Type B pancreatic cell (in vitro differentiated cells): ENCODE measurements at regions not wholly inside any gene's neighbourhood (a gene's known extent, or its start where the extent isn't known, plus 50 kb on each side); places are given as distances from the start of the nearest gene placed in this dataset.

Experiments
- DNase-seq: peaks from one replicate; pipeline ENCODE4 v3.0.0; 2021; ENCODE audit warnings: mixed read lengths; ENCODE audit not compliant: unreplicated experiment; ENCODE audit errors: extremely low spot score
- H3K27ac Mint-ChIP-seq: 2 replicates; pipeline ENCODE4 v1.8.0; 2021; ENCODE audit warnings: mild to moderate bottlenecking, mixed read lengths
- H3K27me3 Mint-ChIP-seq: 2 replicates; pipeline ENCODE4 v1.8.0; 2021; ENCODE audit warnings: mixed read lengths
- H3K36me3 Mint-ChIP-seq: 2 replicates; pipeline ENCODE4 v1.8.0; 2021; ENCODE audit warnings: mixed read lengths
- H3K4me1 Mint-ChIP-seq: one replicate; pipeline ENCODE4 v1.8.0; 2021; ENCODE audit warnings: mixed read lengths; ENCODE audit not compliant: unreplicated experiment
- H3K4me3 Mint-ChIP-seq: 2 replicates; pipeline ENCODE4 v1.8.0; 2021; ENCODE audit warnings: mild to moderate bottlenecking, mixed read lengths
- H3K9me3 Mint-ChIP-seq: 2 replicates; pipeline ENCODE4 v1.8.0; 2021; ENCODE audit warnings: mixed read lengths
- CTCF ChIP-seq: fragments of 200-600 bp; sonication (generic); conservative IDR thresholded peaks from 2 replicates; pipeline ENCODE4 v1.5.0; 2021; ENCODE audit warnings: antibody characterized with exemption, mild to moderate bottlenecking

- no peak overlapping the region for H3K4me3 Mint-ChIP-seq
- no peak for TF ChIP-seq CTCF
- H3K9me3 Mint-ChIP-seq, result peaks cover 16% of the 10 kb centered on the region
- no peaks in the 10 kb centered on the region for H3K27me3 Mint-ChIP-seq
- H3K27ac Mint-ChIP-seq, result no peak overlapping the region
- H3K4me1 Mint-ChIP-seq, result no peaks in the 10 kb centered on the region
- no peak for DNase-seq
- H3K36me3 Mint-ChIP-seq, result no peaks in the 10 kb centered on the region
These were observed 90.3 kb upstream of the FRG1 start for GRCh38 chr4:189850239-189850856.

- no peaks in the 10 kb centered on the region for H3K27me3 Mint-ChIP-seq
- H3K4me1 Mint-ChIP-seq, result no peaks in the 10 kb centered on the region
- DNase-seq, result no peak
- peaks cover 7% of the 10 kb centered on the region for H3K9me3 Mint-ChIP-seq
- H3K36me3 Mint-ChIP-seq, result no peaks in the 10 kb centered on the region
- TF ChIP-seq CTCF, result no peak
- H3K27ac Mint-ChIP-seq, result no peak overlapping the region
- H3K4me3 Mint-ChIP-seq, result no peak overlapping the region
These were observed 82.2 kb upstream of the FRG1 start for GRCh38 chr4:189858435-189858834.

- Mint-ChIP-seq H3K36me3 (no peaks in the 10 kb centered on the region), H3K9me3 (no peaks in the 10 kb centered on the region), H3K4me3 (no peak overlapping the region), H3K27me3 (no peaks in the 10 kb centered on the region), H3K4me1 (no peaks in the 10 kb centered on the region), H3K27ac (no peak overlapping the region)
- no peak for DNase-seq
- TF ChIP-seq CTCF, result no peak
These were observed 79.6 kb upstream of the FRG1 start for GRCh38 chr4:189861101-189861500.

GRCh38 chr4:189869236-189869635, 71.4 kb upstream of the FRG1 start:
- Mint-ChIP-seq H3K4me3 (no peak overlapping the region), H3K4me1 (no peaks in the 10 kb centered on the region), H3K27ac (no peak overlapping the region), H3K9me3 (peaks cover 4% of the 10 kb centered on the region), H3K27me3 (no peaks in the 10 kb centered on the region), H3K36me3 (no peaks in the 10 kb centered on the region)
- DNase-seq, result no peak
- TF ChIP-seq CTCF, result no peak

- TF ChIP-seq CTCF, result no peak
- H3K27me3 Mint-ChIP-seq, result no peaks in the 10 kb centered on the region
- no peaks in the 10 kb centered on the region for H3K4me1 Mint-ChIP-seq
- H3K27ac Mint-ChIP-seq, result no peak overlapping the region
- no peak for DNase-seq
- peaks cover 13% of the 10 kb centered on the region for H3K9me3 Mint-ChIP-seq
- no peak overlapping the region for H3K4me3 Mint-ChIP-seq
- H3K36me3 Mint-ChIP-seq, result no peaks in the 10 kb centered on the region
These were observed 70.0 kb upstream of the FRG1 start for GRCh38 chr4:189870511-189871234.
